HepG2 (cell line): ENCODE measurements at regions not wholly inside any gene's neighbourhood (a gene's known extent, or its start where the extent isn't known, plus 50 kb on each side); places are given as distances from the start of the nearest gene placed in this dataset.
A peak's percentile ranks its signal among the peaks of the same experiment; 100 is the strongest.

Source experiments
- ATF1 ChIP-seq: IDR thresholded peaks from 2 replicates; pipeline ENCODE4 v1.6.1; 2016; ENCODE audit warnings: mild to moderate bottlenecking, control low read depth
- CHCHD3 ChIP-seq: sonication (generic); formaldehyde crosslinking; IDR thresholded peaks from 2 replicates; pipeline ENCODE4 v1.8.0; 2022; ENCODE audit warnings: mild to moderate bottlenecking, missing genetic modification reagents, moderate library complexity
- MEIS2 ChIP-seq: sonication (generic); formaldehyde crosslinking; IDR thresholded peaks from 2 replicates; pipeline ENCODE4 v1.9.0; 2021; ENCODE audit warnings: mild to moderate bottlenecking, missing genetic modification reagents
- MLX ChIP-seq: IDR thresholded peaks from 2 replicates; pipeline ENCODE4 v1.6.1; 2016
- RBM39 ChIP-seq: fragments of 200-400 bp; formaldehyde crosslinking; IDR thresholded peaks from one replicate; pipeline ENCODE4 v1.6.1; 2018; ENCODE audit warnings: antibody characterized with exemption, mild to moderate bottlenecking, low read depth, low read length; ENCODE audit not compliant: poor library complexity, severe bottlenecking
- REST ChIP-seq, 2 experiments: IDR thresholded peaks; 2 replicates each; pipeline ENCODE4 v1.6.1; 2011 to 2012; ENCODE audit warnings: low read length in 2 of 2, borderline replicate concordance in 1 of 2, low read depth in 1 of 2, mild to moderate bottlenecking in 1 of 2, moderate library complexity in 1 of 2
- SRSF4 ChIP-seq: fragments of 200-400 bp; formaldehyde crosslinking; IDR thresholded peaks from one replicate; pipeline ENCODE4 v1.6.1; 2018; ENCODE audit warnings: mild to moderate bottlenecking, low read depth, low read length, moderate library complexity; ENCODE audit not compliant: poor library complexity, severe bottlenecking
- TBX3 ChIP-seq: fragments of 450-650 bp; IDR thresholded peaks from 2 replicates; pipeline ENCODE4 v1.6.1; 2017; ENCODE audit warnings: antibody characterized with exemption, mild to moderate bottlenecking, inconsistent platforms, borderline replicate concordance
- WIZ ChIP-seq: sonication (generic); formaldehyde crosslinking; IDR thresholded peaks from 2 replicates; pipeline ENCODE4 v1.5.1; 2020; ENCODE audit warnings: mild to moderate bottlenecking, missing genetic modification reagents
- ZNF180 ChIP-seq: sonication (generic); formaldehyde crosslinking; IDR thresholded peaks from 2 replicates; pipeline ENCODE4 v1.4.0; 2020; ENCODE audit warnings: low read depth, missing genetic modification reagents, borderline replicate concordance
- ZNF800 ChIP-seq: sonication (generic); formaldehyde crosslinking; IDR thresholded peaks from 2 replicates; pipeline ENCODE4 v1.4.0; 2020; ENCODE audit warnings: missing genetic modification reagents
- TF ChIP-seq, protein P1 (sequence below): sonication (generic); formaldehyde crosslinking; IDR thresholded peaks from 2 replicates; pipeline ENCODE4 v1.4.0; 2020; ENCODE audit warnings: missing genetic modification reagents
- TF ChIP-seq, protein P2 (sequence below): sonication (generic); formaldehyde crosslinking; IDR thresholded peaks from 2 replicates; pipeline ENCODE4 v1.4.0; 2020; ENCODE audit warnings: missing genetic modification reagents
- TF ChIP-seq, protein P3 (sequence below): sonication (generic); formaldehyde crosslinking; IDR thresholded peaks from 2 replicates; pipeline ENCODE4 v1.8.0; 2022; ENCODE audit warnings: low read depth, missing genetic modification reagents
- TF ChIP-seq, protein P4 (sequence below): IDR thresholded peaks from 2 replicates; pipeline ENCODE4 v1.6.1; 2016; ENCODE audit warnings: low read depth, borderline replicate concordance

DNA sequence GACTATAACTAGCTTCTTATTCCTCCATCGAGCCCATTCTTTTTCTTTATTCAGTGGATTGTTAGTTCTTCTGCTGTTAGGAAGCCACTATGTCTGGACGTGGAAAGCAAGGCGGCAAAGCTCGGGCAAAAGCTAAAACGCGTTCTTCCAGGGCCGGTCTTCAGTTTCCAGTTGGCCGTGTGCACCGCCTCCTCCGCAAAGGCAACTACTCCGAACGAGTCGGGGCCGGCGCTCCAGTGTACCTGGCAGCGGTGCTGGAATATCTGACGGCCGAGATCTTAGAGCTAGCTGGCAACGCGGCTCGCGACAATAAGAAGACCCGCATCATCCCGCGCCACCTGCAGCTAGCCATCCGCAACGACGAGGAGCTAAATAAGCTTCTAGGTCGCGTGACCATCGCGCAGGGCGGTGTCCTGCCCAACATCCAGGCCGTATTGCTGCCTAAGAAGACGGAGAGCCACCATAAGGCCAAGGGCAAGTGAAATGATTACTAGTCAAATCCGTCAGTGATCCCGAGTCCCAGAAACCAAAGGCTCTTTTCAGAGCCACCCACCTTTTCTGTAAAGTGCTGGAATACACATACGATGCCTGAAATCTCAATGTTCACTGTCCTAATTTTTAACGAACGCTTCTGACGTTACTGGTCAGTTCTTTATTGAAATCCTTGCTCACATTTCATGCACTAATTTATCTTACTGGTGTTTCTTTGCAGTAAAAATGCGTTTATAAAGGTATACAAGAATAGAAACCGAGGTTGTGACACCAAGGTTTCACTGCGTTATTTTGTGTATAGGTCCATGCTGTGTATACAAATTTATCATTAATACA lies 129.9 kb downstream of the HFE start (continued):
- TF ChIP-seq, protein P1, sequence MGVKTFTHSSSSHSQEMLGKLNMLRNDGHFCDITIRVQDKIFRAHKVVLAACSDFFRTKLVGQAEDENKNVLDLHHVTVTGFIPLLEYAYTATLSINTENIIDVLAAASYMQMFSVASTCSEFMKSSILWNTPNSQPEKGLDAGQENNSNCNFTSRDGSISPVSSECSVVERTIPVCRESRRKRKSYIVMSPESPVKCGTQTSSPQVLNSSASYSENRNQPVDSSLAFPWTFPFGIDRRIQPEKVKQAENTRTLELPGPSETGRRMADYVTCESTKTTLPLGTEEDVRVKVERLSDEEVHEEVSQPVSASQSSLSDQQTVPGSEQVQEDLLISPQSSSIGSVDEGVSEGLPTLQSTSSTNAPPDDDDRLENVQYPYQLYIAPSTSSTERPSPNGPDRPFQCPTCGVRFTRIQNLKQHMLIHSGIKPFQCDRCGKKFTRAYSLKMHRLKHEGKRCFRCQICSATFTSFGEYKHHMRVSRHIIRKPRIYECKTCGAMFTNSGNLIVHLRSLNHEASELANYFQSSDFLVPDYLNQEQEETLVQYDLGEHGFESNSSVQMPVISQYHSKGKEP (CRISPR knock-in tag), result no peak
- TF ChIP-seq, protein P2, sequence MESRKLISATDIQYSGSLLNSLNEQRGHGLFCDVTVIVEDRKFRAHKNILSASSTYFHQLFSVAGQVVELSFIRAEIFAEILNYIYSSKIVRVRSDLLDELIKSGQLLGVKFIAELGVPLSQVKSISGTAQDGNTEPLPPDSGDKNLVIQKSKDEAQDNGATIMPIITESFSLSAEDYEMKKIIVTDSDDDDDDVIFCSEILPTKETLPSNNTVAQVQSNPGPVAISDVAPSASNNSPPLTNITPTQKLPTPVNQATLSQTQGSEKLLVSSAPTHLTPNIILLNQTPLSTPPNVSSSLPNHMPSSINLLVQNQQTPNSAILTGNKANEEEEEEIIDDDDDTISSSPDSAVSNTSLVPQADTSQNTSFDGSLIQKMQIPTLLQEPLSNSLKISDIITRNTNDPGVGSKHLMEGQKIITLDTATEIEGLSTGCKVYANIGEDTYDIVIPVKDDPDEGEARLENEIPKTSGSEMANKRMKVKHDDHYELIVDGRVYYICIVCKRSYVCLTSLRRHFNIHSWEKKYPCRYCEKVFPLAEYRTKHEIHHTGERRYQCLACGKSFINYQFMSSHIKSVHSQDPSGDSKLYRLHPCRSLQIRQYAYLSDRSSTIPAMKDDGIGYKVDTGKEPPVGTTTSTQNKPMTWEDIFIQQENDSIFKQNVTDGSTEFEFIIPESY (CRISPR knock-in tag), result peak; percentile 21; the same call in 1 of the 2 replicates
- TF ChIP-seq WIZ (CRISPR knock-in tag) (no peak), SRSF4 (no peak), CHCHD3 (CRISPR knock-in tag) (no peak; the same call in 1 of the 2 replicates), REST (IDR thresholded peaks at IDR 0.05; ENCODE audit: borderline replicate concordance in 1 of 2, low read depth in 1 of 2, low read length in 2 of 2) (peak in 1 of 2 experiments; percentile 16; a peak in 1 of 4 replicates), TBX3 (no peak), ATF1 (CRISPR knock-in tag) (peak; percentile 9; the same call in 1 of the 2 replicates), ZNF800 (no peak), RBM39 (peak; percentile 90), MLX (CRISPR knock-in tag) (no peak), MEIS2 (peak; percentile 65; the same call in 1 of the 2 replicates), ZNF180 (CRISPR knock-in tag) (peak; percentile 40; the same call in 1 of the 2 replicates)
- TF ChIP-seq, protein P3, sequence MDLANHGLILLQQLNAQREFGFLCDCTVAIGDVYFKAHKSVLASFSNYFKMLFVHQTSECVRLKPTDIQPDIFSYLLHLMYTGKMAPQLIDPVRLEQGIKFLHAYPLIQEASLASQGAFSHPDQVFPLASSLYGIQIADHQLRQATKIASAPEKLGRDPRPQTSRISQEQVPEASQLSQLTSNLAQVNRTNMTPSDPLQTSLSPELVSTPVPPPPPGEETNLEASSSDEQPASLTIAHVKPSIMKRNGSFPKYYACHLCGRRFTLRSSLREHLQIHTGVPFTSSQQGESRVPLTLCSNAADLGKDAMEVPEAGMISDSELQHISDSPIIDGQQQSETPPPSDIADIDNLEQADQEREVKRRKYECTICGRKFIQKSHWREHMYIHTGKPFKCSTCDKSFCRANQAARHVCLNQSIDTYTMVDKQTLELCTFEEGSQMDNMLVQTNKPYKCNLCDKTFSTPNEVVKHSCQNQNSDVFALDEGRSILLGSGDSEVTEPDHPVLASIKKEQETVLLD (CRISPR knock-in tag), result no peak
- TF ChIP-seq, protein P4, sequence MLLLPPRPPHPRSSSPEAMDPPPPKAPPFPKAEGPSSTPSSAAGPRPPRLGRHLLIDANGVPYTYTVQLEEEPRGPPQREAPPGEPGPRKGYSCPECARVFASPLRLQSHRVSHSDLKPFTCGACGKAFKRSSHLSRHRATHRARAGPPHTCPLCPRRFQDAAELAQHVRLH, result peak; percentile 56; the same call in 1 of the 2 replicates
